IMR-90 (cell line): ENCODE measurements at regions not wholly inside any gene's neighbourhood (a gene's known extent, or its start where the extent isn't known, plus 50 kb on each side); places are given as distances from the start of the nearest gene placed in this dataset.

Experiments used
- ATAC-seq: fragments of 200-7000 bp; cut with Tn5 transposase; 2 replicates; pipeline ENCODE4 v1.9.1; 2020; ENCODE audit warnings: low read depth, mild to moderate bottlenecking, moderate library complexity
- BruUV-seq: library from RNA; stranded (reverse); fragments of 400-500 nt; replicated peaks from 2 replicates; lab custom pipeline; 2021; lab: Mats Ljungman, UMichigan
- CTCF ChIA-PET: fragments of 300-600 bp; formaldehyde crosslinking; extraction: SDS; loops from one replicate; lab custom pipeline; 2021; ENCODE audit warnings: antibody characterized with exemption; lab: Yijun Ruan, JAX
- POLR2A ChIA-PET: fragments of 300-600 bp; sonication (Branson Sonifier 250); formaldehyde crosslinking; loops from one replicate; lab custom pipeline; 2022; ENCODE audit warnings: antibody characterized with exemption; ENCODE audit not compliant: unreplicated experiment; lab: Charles Lee
- DNase-seq: peaks from one replicate; pipeline ENCODE4 v3.0.0; 2013
- H2AFZ ChIP-seq: replicated peaks from 2 replicates; pipeline ENCODE3; 2013; ENCODE audit warnings: low read length, mild to moderate bottlenecking; ENCODE audit not compliant: poor library complexity
- H2AK5ac ChIP-seq: 2 replicates; pipeline ENCODE4 v1.6.1; 2013; ENCODE audit warnings: low read depth, low read length, inconsistent platforms
- H2AK9ac ChIP-seq: replicated peaks from 2 replicates; pipeline ENCODE3; 2013; ENCODE audit warnings: mild to moderate bottlenecking, low read depth, low read length, moderate library complexity; ENCODE audit not compliant: poor library complexity
- H2BK120ac ChIP-seq: 2 replicates; pipeline ENCODE4 v1.6.1; 2013; ENCODE audit warnings: low read depth, low read length, inconsistent platforms
- H2BK15ac ChIP-seq: 3 replicates; pipeline ENCODE4 v1.6.1; 2013; ENCODE audit warnings: low read depth, low read length, inconsistent platforms
- H2BK20ac ChIP-seq: 2 replicates; pipeline ENCODE4 v1.6.1; 2013; ENCODE audit warnings: low read depth, mild to moderate bottlenecking, inconsistent platforms, low read length, moderate library complexity
- H2BK5ac ChIP-seq: 2 replicates; pipeline ENCODE4 v1.6.1; 2013; ENCODE audit warnings: mild to moderate bottlenecking, low read depth, low read length, inconsistent platforms; ENCODE audit not compliant: poor library complexity, severe bottlenecking
- H3K14ac ChIP-seq: replicated peaks from 2 replicates; pipeline ENCODE4 v1.6.1; 2013; ENCODE audit warnings: low read depth, low read length, inconsistent platforms
- H3K18ac ChIP-seq: 2 replicates; pipeline ENCODE4 v1.6.1; 2013; ENCODE audit warnings: low read depth, low read length, control low read depth
- H3K23ac ChIP-seq: 2 replicates; pipeline ENCODE4 v1.6.1; 2013; ENCODE audit warnings: low read depth, low read length, inconsistent platforms
- H3K27ac ChIP-seq: 2 replicates; pipeline ENCODE4 v1.5.1; 2013; ENCODE audit warnings: mild to moderate bottlenecking, control low read depth, low read length; ENCODE audit not compliant: insufficient read depth
- H3K27me3 ChIP-seq: 2 replicates; pipeline ENCODE4 v1.6.1; 2013; ENCODE audit warnings: low read length; ENCODE audit not compliant: control insufficient read depth, insufficient read depth
- H3K36me3 ChIP-seq: 2 replicates; pipeline ENCODE4 v1.6.1; 2013; ENCODE audit warnings: low read length, mixed read lengths; ENCODE audit not compliant: control insufficient read depth, insufficient read depth
- H3K4ac ChIP-seq: 2 replicates; pipeline ENCODE4 v1.6.1; 2013; ENCODE audit warnings: low read depth, low read length, inconsistent platforms
- H3K4me1 ChIP-seq: 2 replicates; pipeline ENCODE4 v1.6.1; 2013; ENCODE audit warnings: low read length, mixed read lengths; ENCODE audit not compliant: control insufficient read depth, insufficient read depth
- H3K4me2 ChIP-seq: 2 replicates; pipeline ENCODE4 v1.6.1; 2013; ENCODE audit warnings: low read depth, mild to moderate bottlenecking, control low read depth, low read length, moderate library complexity
- H3K4me3 ChIP-seq: 2 replicates; pipeline ENCODE4 v1.5.1; 2013; ENCODE audit warnings: low read depth, mild to moderate bottlenecking, control low read depth, low read length, moderate library complexity; ENCODE audit not compliant: insufficient read depth
- H3K56ac ChIP-seq: 2 replicates; pipeline ENCODE4 v1.6.1; 2013; ENCODE audit warnings: low read length, inconsistent platforms; ENCODE audit not compliant: insufficient read depth; ENCODE audit errors: extremely low read depth
- H3K79me1 ChIP-seq, 2 experiments: 2 replicates each; pipeline ENCODE4 v1.6.1; 2013; ENCODE audit warnings: low read length in 2 of 2, inconsistent platforms in 1 of 2, low read depth in 1 of 2
- H3K9ac ChIP-seq: 2 replicates; pipeline ENCODE4 v1.6.1; 2013; ENCODE audit warnings: low read depth, low read length, control low read depth
- H3K9me1 ChIP-seq: 2 replicates; pipeline ENCODE4 v1.6.1; 2013; ENCODE audit warnings: low read length, inconsistent platforms; ENCODE audit not compliant: insufficient read depth
- H3K9me3 ChIP-seq: 2 replicates; pipeline ENCODE4 v1.6.1; 2013; ENCODE audit warnings: low read length; ENCODE audit not compliant: control insufficient read depth, insufficient read depth
- H4K20me1 ChIP-seq: 2 replicates; pipeline ENCODE4 v1.6.1; 2013; ENCODE audit warnings: low read length, inconsistent platforms; ENCODE audit not compliant: insufficient read depth
- H4K5ac ChIP-seq: 2 replicates; pipeline ENCODE4 v1.6.1; 2013; ENCODE audit warnings: mild to moderate bottlenecking, low read depth, low read length, control low read depth
- H4K8ac ChIP-seq, 2 experiments: 2 replicates each; pipeline ENCODE4 v1.6.1; 2013; ENCODE audit warnings: low read depth in 2 of 2, low read length in 2 of 2, control low read depth in 1 of 2, inconsistent platforms in 1 of 2
- H4K91ac ChIP-seq: 2 replicates; pipeline ENCODE4 v1.6.1; 2013; ENCODE audit warnings: low read depth, low read length, inconsistent platforms; ENCODE audit not compliant: insufficient read depth
- BHLHE40 ChIP-seq: fragments of 150-350 bp; IDR thresholded peaks from 2 replicates; pipeline ENCODE4 v1.6.1; 2016; ENCODE audit warnings: mild to moderate bottlenecking, low read depth, low read length
- CEBPB ChIP-seq: IDR thresholded peaks from 2 replicates; pipeline ENCODE4 v1.6.1; 2012; ENCODE audit warnings: low read depth, low read length, improper control_type of control experiment
- CHD1 ChIP-seq: IDR thresholded peaks from 2 replicates; pipeline ENCODE4 v1.6.1; 2012; ENCODE audit warnings: low read depth, low read length, improper control_type of control experiment
- CTCF ChIP-seq: conservative IDR thresholded peaks from 2 replicates; pipeline ENCODE4 v1.5.1; 2012; ENCODE audit warnings: mild to moderate bottlenecking, low read depth, low read length, improper control_type of control experiment
- ELK1 ChIP-seq: fragments of 150-350 bp; IDR thresholded peaks from 2 replicates; pipeline ENCODE4 v1.6.1; 2016; ENCODE audit warnings: low read depth, mild to moderate bottlenecking, low read length, moderate library complexity, borderline replicate concordance
- FOS ChIP-seq: fragments of 150-350 bp; IDR thresholded peaks from 2 replicates; pipeline ENCODE4 v1.6.1; 2016; ENCODE audit warnings: low read depth, low read length
- MAFK ChIP-seq: IDR thresholded peaks from 2 replicates; pipeline ENCODE4 v1.6.1; 2012; ENCODE audit warnings: low read depth, low read length, improper control_type of control experiment
- MAZ ChIP-seq: IDR thresholded peaks from 2 replicates; pipeline ENCODE4 v1.6.1; 2012; ENCODE audit warnings: low read depth, mild to moderate bottlenecking, low read length, improper control_type of control experiment, moderate library complexity, borderline replicate concordance
- MXI1 ChIP-seq: IDR thresholded peaks from 2 replicates; pipeline ENCODE4 v1.6.1; 2012; ENCODE audit warnings: low read depth, mild to moderate bottlenecking, low read length, moderate library complexity, borderline replicate concordance
- NFE2L2 ChIP-seq: fragments of 150-350 bp; IDR thresholded peaks from 2 replicates; pipeline ENCODE4 v1.6.1; 2016; ENCODE audit warnings: low read depth, mild to moderate bottlenecking, low read length
- POLR2A ChIP-seq: IDR thresholded peaks from 2 replicates; pipeline ENCODE4 v1.6.1; 2012; ENCODE audit warnings: mild to moderate bottlenecking, low read depth, low read length
- RAD21 ChIP-seq: IDR thresholded peaks from 2 replicates; pipeline ENCODE4 v1.6.1; 2012; ENCODE audit warnings: low read length, improper control_type of control experiment
- RCOR1 ChIP-seq: IDR thresholded peaks from 2 replicates; pipeline ENCODE4 v1.6.1; 2012; ENCODE audit warnings: mild to moderate bottlenecking, low read length, improper control_type of control experiment; ENCODE audit not compliant: insufficient replicate concordance
- RFX5 ChIP-seq: IDR thresholded peaks from 2 replicates; pipeline ENCODE4 v1.8.0; 2012; ENCODE audit warnings: low read depth, mild to moderate bottlenecking, low read length, moderate library complexity
- SMC3 ChIP-seq: fragments of 150-350 bp; IDR thresholded peaks from 2 replicates; pipeline ENCODE4 v1.6.1; 2016; ENCODE audit warnings: low read depth, mild to moderate bottlenecking, antibody characterized with exemption, low read length, moderate library complexity
- USF2 ChIP-seq: fragments of 150-350 bp; IDR thresholded peaks from 2 replicates; pipeline ENCODE4 v1.6.1; 2017; ENCODE audit warnings: mild to moderate bottlenecking, antibody characterized with exemption, low read length, low read depth
- WGBS, 2 experiments: methylation state at CpG; one replicate each; pipeline versions ENCODE4 v1.1.5 to v1.1.7; 2013; ENCODE audit warnings: missing lambda C conversion rate in 2 of 2; ENCODE audit not compliant: insufficient read length in 1 of 2; ENCODE audit errors: extremely low coverage in 2 of 2; 5-methylcytosine and 5-hydroxymethylcytosine counted together
- dilution Hi-C: fragments of 300-500 bp; cut with HindIII; formaldehyde crosslinking; loops from one replicate; pipeline ENCODE4 v1.14.3; 2018; ENCODE audit warnings: low sequenced_read_pairs; ENCODE audit not compliant: unreplicated experiment
- in situ Hi-C: fragments of 300-500 bp; cut with MboI; formaldehyde crosslinking; loops from 3 replicates; pipeline ENCODE4 v1.14.3; 2019; ENCODE audit warnings: low sequenced_read_pairs, inconsistent platforms, mixed read lengths
- intact Hi-C: fragments of 100-400 bp; cut with micrococcal nuclease; formaldehyde crosslinking; loops from 2 replicates; pipeline ENCODE4 v1.10.0; 2022

- H3K79me1 ChIP-seq, result no peaks in the 10 kb centered on the region
Observed at GRCh38 chr4:126701756-126702155, 931.0 kb upstream of the INTU start.

More at GRCh38 chr4:126701756-126702155, 931.0 kb upstream of the INTU start:
- H4K5ac ChIP-seq, result no peak overlapping the region
- no peak overlapping the region for H2BK5ac ChIP-seq
- H2AK9ac ChIP-seq, result no peak overlapping the region
- peaks cover 4% of the 10 kb centered on the region; the same call in 1 of the 2 replicates for H3K9me1 ChIP-seq
- H3K4me2 ChIP-seq, result no peak overlapping the region
- in situ Hi-C loops, result no loop called here
- intact Hi-C loops, result no loop called here
- H3K27me3 ChIP-seq, result no peaks in the 10 kb centered on the region
- H3K4me3 ChIP-seq, result no peak overlapping the region
- H4K20me1 ChIP-seq, result no peaks in the 10 kb centered on the region
- H3K9ac ChIP-seq, result no peak overlapping the region
- H3K9me3 ChIP-seq, result no peaks in the 10 kb centered on the region
- no peak overlapping the region for H3K23ac ChIP-seq
- no peak overlapping the region for H4K91ac ChIP-seq
- H3K14ac ChIP-seq, result no peak overlapping the region
- H4K8ac ChIP-seq, result peak overlapping the region in 1 of 2 experiments; percentile 41; a peak in 2 of 4 replicates
- H3K27ac ChIP-seq, result no peak overlapping the region
- H3K4ac ChIP-seq, result peak overlapping the region; percentile 11; the same call in 1 of the 2 replicates
- peak overlapping the region; percentile 3 for H2AFZ ChIP-seq
- no peaks in the 10 kb centered on the region; the same call in 1 of the 2 replicates for H3K4me1 ChIP-seq
- H2BK120ac ChIP-seq, result peak overlapping the region; percentile 12; the same call in 1 of the 2 replicates
- POLR2A ChIA-PET, result no interaction called here
- peak overlapping the region; percentile 3; the same call in 1 of the 2 replicates for H3K18ac ChIP-seq
- CTCF ChIA-PET, result no interaction called here
- H2BK15ac ChIP-seq, result no peak overlapping the region
- ATAC-seq, result peak; percentile 65
- BruUV-seq, result no TSS peak
- H2BK20ac ChIP-seq, result peak overlapping the region; percentile 31; the same call in 1 of the 2 replicates
- H3K56ac ChIP-seq, result no peak overlapping the region
- no CpG with 5 or more reads among the region's 2 CpGs for WGBS, 2 experiments
- no peak overlapping the region for H2AK5ac ChIP-seq
- TF ChIP-seq MAFK (no peak), POLR2A (no peak), RAD21 (no peak), CHD1 (no peak), SMC3 (no peak), CEBPB (no peak), MAZ (no peak), CTCF (no peak), ELK1 (no peak), MXI1 (no peak), RCOR1 (no peak), NFE2L2 (no peak), RFX5 (no peak), BHLHE40 (no peak), FOS (no peak), USF2 (no peak)
- peak; percentile 81 for DNase-seq
- H3K36me3 ChIP-seq, result no peaks in the 10 kb centered on the region
- dilution Hi-C loops, result no loop called here
